A549 (cell line): ENCODE measurements at regions not wholly inside any gene's neighbourhood (a gene's known extent, or its start where the extent isn't known, plus 50 kb on each side); places are given as distances from the start of the nearest gene placed in this dataset.

Experiments
- CTCF ChIP-seq: fragments of >200 bp; sonication (Bioruptor Twin); formaldehyde crosslinking; IDR thresholded peaks from 3 replicates; pipeline ENCODE4 v1.5.1; 2016
- EP300 ChIP-seq, 2 experiments: fragments of >200 bp; sonication (Bioruptor Twin); formaldehyde crosslinking; IDR thresholded peaks; 2 replicates in 1 of 2; 3 replicates in 1 of 2; pipeline ENCODE4 v1.6.1; 2016 to 2017
- FOSL2 ChIP-seq, 2 experiments: fragments of 450-650 bp in 1 of 2; fragments of >200 bp in 1 of 2; sonication (Bioruptor Twin) in 1 of 2; formaldehyde crosslinking; IDR thresholded peaks; 2 replicates each; pipeline versions ENCODE4 v1.5.0 to v1.6.1; 2016 to 2020; ENCODE audit warnings: mild to moderate bottlenecking in 1 of 2, moderate library complexity in 1 of 2
- ZC3H11A ChIP-seq: fragments of 450-650 bp; IDR thresholded peaks from 2 replicates; pipeline ENCODE4 v1.6.1; 2014; ENCODE audit warnings: antibody characterized with exemption, mild to moderate bottlenecking

GRCh38 chr3:144332868-144333267 lies 361.2 kb downstream of the DIPK2A start:
- TF ChIP-seq FOSL2 (IDR thresholded peaks at IDR 0.05) (no peak), FOSL2 (CRISPR knock-in tag; IDR thresholded peaks at IDR 0.05) (no peak), ZC3H11A (no peak), CTCF (no peak), EP300 (IDR thresholded peaks at IDR 0.05) (no peak)
